GM12872 (cell line): ENCODE measurements at regions not wholly inside any gene's neighbourhood (a gene's known extent, or its start where the extent isn't known, plus 50 kb on each side); places are given as distances from the start of the nearest gene placed in this dataset.

Experiments
- TF ChIP-seq, protein P1 (sequence below): IDR thresholded peaks from 3 replicates; pipeline ENCODE4 v1.5.1; 2011; ENCODE audit warnings: low read depth, mild to moderate bottlenecking, low read length, moderate library complexity; ENCODE audit not compliant: insufficient read depth

DNA sequence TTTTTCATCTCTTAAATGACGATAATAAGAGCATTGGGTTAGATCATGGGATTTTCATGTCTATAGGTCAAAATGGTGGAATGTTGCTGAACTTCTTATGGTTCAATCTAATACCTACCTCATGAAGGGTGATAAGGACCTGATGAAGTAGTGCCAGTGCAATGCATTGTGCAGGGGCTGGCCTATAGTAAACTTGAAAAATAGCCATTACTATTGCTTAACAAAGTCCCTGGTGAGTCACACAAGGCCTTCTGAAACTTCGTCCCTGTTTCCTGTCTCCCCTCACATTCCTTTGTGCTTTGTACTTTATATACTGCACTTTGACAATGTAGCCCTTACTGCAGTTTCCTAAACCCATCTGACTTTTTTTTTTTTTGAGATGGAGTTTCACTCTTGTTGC is 515.9 kb downstream of the SLC4A3 start:
- TF ChIP-seq, protein P1, sequence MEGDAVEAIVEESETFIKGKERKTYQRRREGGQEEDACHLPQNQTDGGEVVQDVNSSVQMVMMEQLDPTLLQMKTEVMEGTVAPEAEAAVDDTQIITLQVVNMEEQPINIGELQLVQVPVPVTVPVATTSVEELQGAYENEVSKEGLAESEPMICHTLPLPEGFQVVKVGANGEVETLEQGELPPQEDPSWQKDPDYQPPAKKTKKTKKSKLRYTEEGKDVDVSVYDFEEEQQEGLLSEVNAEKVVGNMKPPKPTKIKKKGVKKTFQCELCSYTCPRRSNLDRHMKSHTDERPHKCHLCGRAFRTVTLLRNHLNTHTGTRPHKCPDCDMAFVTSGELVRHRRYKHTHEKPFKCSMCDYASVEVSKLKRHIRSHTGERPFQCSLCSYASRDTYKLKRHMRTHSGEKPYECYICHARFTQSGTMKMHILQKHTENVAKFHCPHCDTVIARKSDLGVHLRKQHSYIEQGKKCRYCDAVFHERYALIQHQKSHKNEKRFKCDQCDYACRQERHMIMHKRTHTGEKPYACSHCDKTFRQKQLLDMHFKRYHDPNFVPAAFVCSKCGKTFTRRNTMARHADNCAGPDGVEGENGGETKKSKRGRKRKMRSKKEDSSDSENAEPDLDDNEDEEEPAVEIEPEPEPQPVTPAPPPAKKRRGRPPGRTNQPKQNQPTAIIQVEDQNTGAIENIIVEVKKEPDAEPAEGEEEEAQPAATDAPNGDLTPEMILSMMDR, result no peak

DNA sequence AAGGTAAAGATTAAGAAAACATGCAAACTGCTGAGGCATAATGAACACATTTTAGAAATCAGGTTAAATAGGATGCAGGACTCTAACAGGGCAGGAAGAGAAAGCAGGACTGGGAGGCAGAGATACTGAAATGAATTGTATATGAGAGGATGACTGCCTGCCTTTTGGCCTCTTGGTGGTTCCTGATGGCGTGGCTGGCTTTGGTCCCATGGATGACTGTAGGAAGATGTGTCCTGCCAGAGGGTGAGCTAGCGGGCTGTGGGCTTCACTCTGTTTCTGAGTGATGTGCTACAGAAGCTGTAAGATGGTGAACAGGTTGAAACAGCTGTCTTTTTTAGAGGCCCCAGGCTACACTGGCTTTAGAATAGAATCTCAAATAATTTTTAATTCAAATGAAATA is 517.0 kb downstream of the SLC4A3 start:
- TF ChIP-seq, protein P1, result no peak

DNA sequence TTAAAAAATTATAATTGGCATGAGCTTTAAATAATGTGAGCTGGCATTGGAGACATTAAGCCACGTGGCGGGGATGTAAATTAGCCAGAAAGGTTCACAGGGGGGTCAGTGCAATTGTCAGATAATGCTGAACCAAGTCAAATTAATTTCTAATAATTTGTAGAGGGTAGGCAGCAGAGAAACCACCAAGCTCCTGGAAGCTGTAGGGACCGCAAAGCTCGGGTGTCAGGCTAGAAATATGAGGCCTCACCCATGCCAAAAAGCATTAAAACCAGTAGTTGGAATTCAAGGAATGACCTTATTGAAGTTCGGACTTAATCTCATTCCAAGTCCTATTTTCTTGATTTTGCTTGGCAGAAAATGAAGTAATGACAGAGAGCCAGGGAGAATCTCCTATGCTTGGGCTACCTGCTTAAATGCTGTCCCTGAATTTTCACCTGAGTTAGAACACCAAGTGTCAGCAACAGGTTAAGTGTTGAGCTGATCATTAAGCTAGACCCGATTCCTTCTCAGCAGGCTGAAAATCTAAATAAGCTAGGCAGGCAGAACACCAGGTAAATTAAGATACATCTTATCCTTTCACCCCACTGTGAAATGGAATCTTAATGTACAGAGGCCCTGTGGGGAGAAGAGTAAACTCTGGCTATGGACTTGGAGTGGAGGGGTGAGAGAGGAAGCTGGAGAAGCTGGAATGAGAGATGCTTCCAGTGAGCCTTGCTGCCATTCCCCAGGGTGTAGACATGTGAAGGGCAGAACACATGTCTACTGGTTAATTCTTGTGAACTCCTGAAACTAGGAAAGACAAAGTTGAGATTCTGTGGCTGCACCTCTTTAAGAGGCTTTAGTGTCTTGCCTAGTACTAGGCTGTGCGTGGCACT is 520.0 kb downstream of the SLC4A3 start:
- TF ChIP-seq, protein P1, result no peak

DNA sequence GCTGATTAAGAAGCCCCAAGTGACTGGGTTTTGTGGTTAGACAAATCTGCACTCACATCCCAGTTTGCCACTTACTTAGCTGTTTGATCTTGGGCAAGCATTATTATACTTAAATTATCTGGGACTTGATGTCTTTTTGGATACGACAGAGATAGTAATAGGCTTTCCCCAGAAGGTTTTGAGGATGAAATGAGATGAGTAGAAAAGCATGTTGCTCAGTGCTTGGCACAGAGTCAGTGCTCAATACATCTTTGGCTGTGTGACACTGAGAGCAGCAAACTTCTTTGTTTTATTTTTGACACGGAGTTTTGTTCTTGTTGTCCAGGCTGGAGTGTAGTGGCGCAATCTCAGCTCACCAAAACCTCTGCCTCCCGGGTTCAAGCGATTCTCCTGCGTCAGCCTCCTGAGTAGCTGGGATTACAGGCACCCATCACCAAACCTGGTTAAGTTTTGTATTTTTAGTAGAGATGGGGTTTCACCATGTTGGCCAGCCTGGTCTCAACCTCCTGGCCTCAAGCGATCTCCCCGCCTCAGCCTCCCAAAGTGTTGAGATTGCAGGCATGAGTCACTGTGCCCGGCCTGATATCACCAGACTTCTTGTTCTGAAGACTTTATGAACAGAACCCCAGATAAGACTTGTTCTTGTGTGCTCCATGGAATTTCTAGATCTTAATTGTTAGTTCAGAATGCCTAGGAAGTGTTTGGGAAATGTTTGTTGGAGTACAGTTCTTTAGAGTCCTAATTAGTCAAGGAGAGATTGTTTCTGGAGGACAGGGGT is 521.2 kb downstream of the SLC4A3 start:
- TF ChIP-seq, protein P1, result no peak

DNA sequence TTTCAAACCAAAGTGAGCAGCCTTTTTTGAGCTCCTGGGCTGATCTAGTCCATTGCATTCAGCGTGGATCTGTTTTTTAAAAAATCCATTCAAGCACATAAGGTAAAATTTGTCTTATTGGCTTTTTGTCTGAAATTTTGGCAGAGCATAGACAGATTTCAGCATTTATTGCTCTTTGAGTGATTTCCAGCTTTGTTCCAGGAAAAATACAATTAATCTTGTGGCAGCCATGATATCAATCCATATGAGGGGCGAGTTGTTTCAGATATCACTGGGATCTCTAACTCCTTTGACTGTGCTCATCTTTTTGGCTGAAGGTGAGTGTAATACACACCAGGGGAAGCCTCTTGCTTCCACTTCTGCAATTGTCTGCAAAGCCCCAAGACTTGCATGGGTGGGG is 523.9 kb downstream of the SLC4A3 start:
- TF ChIP-seq, protein P1, result no peak

DNA sequence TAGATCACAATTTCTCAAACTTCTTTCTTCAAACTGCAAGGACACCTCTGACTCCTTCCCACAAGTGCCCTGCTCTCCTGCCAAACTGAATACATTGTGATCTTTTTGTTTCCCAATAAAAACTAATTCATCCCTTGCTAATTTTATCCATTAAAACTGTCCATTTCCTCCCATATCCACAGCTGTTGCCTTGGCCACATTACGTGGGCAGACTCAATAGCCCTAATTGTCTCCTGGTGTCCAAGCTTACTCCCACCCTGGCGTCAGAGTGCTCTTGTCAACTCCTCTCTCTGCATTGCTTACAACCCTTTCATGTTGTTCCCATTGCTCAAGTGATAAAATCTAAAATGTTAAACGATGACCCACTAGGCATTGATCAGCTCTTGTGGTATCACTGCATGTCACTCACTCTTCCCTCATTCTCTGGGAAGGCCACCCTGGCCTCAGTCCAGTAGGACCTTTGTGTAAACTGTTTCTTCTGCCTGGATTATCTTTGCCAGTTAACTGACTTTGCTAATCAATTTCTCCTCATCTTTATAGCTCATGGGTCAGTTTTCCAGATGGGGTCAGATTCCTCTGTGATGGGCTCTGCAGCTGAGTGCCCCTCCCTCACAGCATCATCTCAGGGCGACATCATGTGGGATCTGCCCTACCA is 525.0 kb downstream of the SLC4A3 start:
- TF ChIP-seq, protein P1, result no peak

DNA sequence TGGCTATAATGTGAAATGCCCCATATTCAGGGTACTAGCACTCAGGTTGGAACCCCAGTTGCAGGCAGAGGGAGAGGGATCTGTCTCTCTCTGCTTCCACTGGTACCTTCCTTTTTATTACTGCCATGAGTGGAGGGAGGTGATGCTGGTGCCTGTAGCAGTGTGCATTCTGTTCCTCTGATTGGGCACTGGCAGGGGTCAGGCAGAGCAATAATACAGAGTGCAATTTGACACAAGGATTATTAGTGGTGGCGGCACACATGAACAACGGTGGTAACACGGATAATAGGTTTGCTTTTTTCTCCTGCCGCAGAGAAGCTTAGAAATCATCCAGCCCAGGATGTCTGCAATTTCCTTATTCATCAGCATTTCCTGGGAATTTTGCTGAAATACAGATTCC is 525.7 kb downstream of the SLC4A3 start:
- TF ChIP-seq, protein P1, result no peak
